NCI-H1048 (cell line): ENCODE measurements at regions not wholly inside any gene's neighbourhood (a gene's known extent, or its start where the extent isn't known, plus 50 kb on each side); places are given as distances from the start of the nearest gene placed in this dataset.

Experiments
- DNase-seq: peaks from one replicate; lab custom pipeline; 2025; lab: John Stamatoyannopoulos, UW

DNA sequence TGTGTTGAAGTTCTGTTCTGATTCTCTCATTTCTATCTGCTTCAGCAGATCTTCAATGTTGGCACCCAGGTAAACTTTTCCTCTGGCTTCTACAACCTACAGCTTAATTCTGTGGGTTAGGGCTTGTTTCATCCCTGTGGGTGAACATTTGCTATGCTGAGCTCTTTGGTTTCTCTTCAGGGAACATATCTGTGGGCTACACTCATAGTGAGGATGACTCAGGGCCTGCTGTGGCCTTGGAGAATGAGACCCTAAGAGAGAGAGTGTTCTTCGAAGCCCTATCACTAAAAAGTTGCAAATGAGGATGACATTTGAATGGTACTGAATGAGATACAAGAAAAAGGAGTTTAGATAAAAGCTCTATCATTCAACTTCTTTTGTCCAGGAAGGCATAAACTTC is 346.2 kb upstream of the CBLB start:
- no peak for DNase-seq

GRCh38 chr3:106217745-106218144 is 348.9 kb upstream of the CBLB start:
- no peak for DNase-seq

GRCh38 chr3:106227068-106227467 is 358.3 kb upstream of the CBLB start:
- DNase-seq, result no peak

DNA sequence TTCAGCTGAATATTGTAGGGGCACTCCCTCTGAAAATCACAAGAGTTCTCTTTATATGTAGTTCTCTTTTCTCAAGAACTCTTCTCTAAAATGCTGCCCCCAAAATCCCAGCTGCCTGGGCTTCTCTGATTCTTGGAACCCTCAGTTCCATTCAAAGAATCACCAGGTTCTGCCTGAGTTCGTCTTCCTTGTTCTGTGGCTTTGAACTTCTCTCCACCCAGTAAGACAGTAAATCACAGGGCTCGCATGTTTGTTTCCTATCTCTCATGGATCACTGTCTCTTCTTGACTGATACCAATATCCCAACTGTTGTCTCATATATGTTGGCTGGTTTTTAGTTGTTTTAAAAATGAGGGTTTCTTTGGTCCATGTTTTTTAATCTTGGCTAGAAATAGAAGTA is 359.5 kb upstream of the CBLB start:
- no peak for DNase-seq

- no peak for DNase-seq
These were observed 360.9 kb upstream of the CBLB start for GRCh38 chr3:106229495-106230278.

GRCh38 chr3:106231086-106231485 is 362.3 kb upstream of the CBLB start:
- DNase-seq, result no peak

GRCh38 chr3:106232956-106233355 is 364.1 kb upstream of the CBLB start:
- DNase-seq, result no peak

DNA sequence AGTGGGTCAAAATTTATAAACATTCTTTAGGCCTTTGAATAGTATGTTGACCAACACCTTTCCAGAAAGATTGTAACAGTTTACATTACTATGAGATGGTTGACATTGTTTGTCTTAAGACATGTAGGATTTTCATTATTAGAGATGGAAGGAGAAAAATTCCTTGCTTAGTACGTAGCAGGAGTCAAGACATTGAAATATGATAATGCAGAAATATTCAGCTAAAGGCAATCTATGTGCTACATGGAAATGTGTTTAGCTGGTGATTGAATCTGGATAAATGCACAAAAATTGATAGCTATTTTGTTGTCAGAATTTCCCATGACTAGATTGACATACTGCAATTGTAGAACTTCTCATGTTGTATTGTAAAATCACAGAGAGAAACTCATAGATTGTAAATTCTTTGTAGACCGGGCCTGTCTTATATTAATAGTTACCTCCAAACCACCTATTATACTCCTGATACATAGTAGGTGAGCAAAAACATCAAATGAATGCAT is 370.4 kb upstream of the CBLB start:
- DNase-seq, result no peak

DNA sequence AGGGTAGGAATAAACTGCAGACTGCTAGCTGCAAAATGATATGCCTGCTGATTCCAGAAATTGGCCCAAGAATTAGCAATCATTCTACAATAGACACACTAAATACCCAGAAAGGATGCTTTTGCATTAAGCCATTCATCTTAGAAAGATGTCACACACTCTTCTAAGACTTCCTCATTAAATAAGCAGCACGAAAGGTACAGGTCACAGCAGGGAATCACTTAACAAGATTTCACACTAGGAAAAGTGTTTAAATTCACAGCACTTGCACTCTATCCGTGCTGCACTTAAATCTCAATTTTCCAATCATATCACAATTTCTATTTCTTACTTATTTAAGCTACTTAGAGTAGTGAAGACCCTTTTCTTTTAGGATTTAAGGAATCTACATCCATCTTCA is 372.8 kb upstream of the CBLB start:
- no peak for DNase-seq

DNA sequence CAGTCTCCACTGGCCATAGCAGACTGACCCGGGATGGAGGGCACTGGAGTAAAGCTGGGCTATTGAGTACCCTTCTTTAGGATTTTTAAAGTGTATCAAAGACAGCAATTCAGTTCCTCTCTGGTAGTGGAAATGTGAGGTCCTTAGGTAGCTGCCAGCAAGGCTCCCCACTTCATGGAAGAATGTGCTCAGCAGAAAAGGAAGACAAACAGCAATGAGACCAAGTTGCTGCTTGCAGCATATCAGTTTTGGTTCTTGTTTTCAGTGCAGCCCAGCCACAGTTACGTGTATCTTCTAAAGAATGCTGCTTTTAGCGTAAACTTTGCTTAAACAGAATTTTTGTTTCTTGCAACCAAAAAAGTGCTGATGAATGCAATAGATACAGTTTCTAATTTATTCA is 374.0 kb upstream of the CBLB start:
- DNase-seq, result no peak

DNA sequence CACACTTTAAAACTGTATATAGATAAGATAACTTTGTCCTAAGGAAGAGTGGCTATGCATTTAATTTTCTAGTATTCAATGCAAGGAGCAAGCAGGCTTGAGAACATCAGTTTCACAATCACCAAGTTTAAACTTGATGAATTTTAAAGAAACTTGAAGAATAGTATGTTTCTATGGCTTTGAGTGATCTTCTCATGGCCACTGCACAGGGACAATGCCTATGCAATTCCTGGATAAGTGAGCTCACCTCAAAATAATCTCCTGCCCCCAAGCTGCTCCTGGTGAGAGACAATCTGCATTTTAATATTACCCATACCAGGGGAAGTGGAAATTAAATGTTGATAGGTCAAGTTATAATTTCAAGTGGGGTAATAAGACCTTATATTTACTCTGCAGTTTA is 376.6 kb upstream of the CBLB start:
- DNase-seq, result no peak

DNA sequence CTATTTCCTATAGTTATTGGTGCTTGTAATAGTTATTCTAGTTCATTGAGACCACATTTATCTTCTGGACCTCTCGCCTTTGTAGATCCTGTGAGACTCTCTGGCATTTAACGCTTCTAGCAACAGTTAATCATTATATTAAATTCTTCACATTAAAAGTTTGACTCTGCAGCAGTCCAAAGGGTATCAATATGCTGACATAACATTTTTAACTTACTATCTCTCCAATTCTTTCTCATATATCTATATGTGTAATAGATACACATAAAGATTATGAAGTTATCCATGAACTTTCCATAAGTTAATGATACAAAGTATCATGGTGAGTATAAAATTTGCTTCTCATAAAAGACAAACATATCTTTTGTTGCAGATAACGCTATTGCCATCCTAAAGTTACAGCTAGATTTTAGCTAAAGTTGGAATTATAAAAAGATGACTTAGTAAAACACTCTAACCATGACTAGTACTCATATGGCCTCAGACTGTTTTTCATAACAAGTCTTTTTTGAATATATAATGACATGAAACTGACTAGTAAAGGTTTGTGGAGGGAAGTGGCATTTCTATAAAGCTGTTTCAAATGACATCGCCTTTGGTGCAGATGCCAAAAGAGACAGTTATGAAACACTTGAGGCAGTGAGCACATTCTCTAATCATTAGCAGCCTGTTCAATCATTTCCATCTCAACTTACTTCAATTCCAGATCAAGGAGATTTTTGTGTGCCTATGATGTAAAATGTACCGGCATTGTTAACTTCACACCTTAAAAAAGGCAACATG is 379.3 kb upstream of the CBLB start:
- DNase-seq, result no peak

- DNase-seq, result no peak
These were observed 380.3 kb upstream of the CBLB start for GRCh38 chr3:106249159-106249558.

DNA sequence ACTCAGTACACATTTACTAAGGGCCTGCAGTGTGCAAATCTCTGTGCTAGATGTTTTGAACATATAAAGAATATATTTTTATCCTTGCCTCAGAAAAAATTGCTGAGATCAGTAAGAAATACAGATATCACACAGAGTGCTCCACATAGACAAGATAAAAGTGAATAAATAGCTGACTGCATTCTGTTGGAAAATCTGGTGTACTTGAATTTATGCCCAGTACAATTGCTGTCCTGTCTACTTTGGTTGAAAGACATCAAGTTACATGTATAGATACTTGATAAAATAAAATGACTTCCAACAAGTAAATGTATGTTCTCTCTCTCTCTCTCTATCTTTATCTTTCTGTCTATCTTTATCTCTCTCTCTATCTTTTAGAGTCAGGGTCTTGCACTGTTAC is 381.2 kb upstream of the CBLB start:
- no peak for DNase-seq

DNA sequence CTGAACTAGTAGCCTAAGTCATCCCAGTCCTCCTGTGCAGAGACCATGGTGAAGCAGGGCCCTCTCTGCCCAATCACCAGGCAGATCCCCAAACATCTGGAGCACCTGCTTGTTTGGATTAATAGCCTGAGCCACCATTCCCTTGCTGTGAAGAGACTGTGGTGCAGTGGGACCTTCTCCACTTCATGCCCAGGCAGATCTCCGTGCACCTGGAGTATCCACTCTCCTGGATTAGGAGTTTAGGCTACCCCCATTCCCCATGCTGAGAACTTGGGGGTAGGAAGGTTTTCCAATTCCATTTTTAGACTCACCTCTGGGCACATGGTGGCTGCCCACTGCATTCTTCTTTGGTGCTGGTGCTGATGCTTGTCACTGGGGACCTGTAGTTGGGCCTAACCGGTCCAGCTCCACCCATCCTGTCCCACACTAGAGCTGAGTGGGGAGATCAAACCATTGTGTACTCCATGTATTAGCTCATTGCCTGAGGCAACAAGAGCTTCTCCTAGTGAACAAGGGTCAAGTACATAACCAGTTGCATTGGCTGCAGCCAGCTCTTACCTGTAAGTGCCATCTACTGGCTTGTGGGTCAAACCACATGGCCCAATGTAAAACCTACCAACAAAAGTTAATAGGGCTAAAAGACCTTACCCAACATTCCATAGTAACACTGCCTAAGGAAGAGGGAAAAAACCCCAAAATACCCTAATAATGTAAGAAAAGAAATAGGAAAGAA is 382.5 kb upstream of the CBLB start:
- DNase-seq, result no peak

GRCh38 chr3:106255870-106256248 is 387.0 kb upstream of the CBLB start:
- no peak for DNase-seq

DNA sequence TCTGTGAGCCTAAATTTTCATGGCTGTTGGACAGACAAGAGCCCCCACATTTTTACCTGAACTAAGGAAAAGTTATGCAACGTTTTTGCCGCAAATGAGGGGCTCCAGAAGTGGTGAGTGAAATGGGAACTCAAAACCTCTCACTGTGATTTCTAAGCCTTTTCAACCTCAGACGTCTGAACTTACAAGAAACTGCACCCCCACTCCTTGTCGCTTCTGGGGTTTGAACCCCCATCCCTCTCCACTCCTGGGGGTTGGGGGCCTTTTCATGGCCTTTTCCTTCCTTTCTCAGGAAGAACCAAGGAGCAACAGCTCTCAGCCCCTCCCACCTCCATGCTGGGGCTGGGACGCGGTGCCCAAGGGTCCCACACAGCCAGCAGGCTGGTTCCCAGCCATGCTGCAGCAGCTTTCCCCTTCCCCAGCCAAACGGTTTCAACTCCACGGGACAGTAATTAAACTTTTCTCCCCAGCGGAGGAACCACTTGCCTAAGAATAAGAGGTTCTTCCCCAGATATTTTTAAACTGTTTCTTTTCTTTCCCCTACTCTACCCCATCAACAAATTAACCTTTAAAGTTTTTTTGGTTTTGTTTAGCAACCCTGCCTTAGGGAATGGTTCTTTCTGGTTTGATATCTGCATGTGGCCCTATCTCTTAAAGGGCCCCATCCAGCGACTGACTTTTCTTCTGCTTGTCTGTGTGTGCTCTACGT is 387.6 kb upstream of the CBLB start:
- DNase-seq, result no peak

DNA sequence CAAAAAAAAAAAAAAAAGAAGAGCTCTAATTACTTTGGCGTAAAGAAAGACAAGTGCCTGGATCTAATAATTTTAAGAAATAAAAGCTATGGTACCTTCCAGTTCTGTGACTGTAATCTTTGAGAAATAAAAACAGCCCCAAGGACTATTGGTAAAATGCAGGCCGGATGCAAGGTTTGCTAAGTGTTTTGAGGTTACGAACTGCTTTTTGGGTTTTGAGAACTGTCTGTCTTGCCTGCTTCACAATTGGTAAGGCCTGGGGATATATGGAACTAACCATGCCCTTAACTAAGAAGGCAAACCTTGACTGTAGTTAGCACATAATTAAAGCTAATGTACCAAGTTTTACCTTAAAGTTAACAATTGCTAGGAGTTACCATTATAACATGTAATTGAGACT is 388.4 kb upstream of the CBLB start:
- DNase-seq, result no peak

- no peak for DNase-seq
These were observed 392.6 kb upstream of the CBLB start for GRCh38 chr3:106261396-106261795.

DNA sequence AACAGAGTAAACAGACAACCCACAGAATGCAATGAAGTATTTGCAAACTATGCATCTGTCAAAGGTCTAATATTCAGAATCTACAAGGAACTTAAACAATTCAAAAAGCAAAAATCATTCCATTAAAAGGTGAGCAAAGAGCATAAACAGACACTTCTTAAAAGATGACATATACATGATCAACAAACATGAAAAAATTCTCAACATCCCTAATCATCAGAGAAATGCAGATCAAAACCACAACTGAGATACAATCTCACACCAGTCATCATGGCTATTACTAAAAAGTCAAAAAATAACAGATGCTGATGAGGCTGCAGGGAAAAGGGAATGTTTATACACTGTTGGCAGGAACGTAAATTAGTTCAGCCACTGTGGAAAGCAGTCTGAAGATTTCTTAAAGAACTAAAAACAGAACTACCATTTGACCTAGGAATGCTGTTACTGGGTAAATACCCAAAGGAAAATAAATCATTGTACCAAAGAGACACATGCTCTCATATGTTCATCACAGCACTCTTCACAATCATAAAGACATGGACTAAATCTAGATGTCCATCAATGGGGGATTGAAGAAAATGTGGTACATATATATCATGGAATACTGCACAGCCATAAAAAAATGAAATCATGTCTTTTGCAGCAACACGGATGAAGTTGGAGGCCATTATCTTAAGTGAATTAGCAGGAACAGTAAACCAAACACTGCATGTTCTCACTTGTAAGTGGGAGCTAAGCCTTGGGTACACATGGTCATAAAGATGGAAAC is 393.3 kb upstream of the CBLB start:
- no peak for DNase-seq

- DNase-seq, result no peak
These were observed 394.2 kb upstream of the CBLB start for GRCh38 chr3:106263011-106263410.
